GM19035 (cell line): ENCODE measurements at regions not wholly inside any gene's neighbourhood (a gene's known extent, or its start where the extent isn't known, plus 50 kb on each side); places are given as distances from the start of the nearest gene placed in this dataset.

Source experiments
- ATAC-seq: cut with Tn5 transposase; IDR thresholded peaks from one replicate; pipeline ENCODE4 v1.9.1; 2021; ENCODE audit not compliant: unreplicated experiment

DNA sequence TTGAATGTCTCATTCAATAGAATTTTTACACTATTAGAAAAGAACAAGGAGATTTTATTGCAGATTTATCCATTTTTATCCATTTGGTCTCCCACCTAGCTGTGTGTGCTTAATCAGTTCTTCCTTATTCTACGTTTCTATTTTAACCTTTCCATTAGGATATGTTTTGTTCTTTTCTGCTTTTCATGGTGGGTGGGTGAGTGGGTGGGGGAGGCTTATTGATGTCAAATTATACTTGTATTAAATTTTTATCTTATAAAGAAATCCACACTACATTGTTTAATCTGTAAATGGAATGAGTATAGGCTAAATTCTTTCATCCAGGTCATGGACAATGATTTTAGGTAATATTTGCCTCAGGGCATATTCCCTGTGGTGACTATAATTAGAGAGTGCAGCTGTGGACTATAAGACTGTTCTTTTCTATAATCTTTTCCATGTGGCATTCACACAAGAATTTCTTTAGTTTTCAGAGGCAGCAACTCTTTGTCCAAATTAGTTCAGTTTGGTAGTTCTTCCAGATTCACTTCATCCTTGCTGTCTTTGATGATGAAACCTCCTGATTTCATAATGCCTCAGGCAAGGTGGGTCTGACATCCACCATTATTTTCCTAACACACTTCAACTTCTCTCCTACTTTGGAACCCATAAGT is 2451.8 kb downstream of the PCDH7 start:
- ATAC-seq = no peak

DNA sequence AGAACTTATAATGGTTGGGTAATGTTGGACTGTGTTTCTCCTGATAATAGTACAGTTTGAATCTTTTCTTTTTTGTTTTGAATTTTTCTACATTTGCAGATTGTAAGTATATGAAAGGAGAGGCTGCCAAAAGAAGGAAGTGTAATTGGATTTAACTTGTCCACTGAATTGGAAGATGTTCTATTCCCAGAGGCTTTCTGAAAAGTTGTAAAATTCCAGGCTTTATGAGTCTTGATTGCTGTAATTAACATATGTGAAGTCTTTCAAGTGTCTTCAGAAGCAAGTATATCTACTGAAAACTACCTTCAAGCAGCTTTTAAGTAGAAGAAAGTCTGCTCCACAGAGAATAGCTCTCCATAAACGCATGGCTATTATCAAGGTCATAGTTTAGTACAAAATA is 2456.4 kb downstream of the PCDH7 start:
- ATAC-seq = no peak

DNA sequence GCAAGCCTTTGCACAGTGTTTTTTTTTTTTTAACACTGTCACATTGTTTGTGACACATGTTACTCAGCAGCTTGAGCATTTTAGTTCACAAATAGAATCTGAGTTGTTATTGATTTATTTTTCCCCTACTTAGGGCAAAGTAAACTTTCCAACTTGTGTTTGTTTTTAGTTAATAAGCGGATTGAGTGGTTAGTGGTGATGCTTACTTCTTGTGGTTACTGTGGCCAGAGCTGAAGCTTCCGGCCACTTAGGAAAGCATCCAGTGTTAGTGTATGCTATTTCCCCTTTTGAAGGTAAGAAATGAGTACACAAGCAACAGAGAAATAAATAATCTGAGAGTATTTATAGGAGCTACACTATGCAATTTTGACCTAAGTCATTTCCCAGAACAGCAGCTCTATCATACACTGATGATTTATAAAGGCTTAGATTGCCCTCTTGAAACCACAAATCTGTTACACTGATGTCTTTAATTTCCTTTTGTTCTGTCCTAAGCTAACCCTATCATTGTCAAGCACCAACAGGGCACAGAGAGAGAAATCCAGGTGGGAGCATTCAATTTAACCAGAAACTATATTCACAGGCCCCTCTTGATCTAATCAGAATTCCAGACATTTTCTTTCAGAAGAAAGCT is 2464.6 kb downstream of the PCDH7 start:
- peak; percentile 87 for ATAC-seq

DNA sequence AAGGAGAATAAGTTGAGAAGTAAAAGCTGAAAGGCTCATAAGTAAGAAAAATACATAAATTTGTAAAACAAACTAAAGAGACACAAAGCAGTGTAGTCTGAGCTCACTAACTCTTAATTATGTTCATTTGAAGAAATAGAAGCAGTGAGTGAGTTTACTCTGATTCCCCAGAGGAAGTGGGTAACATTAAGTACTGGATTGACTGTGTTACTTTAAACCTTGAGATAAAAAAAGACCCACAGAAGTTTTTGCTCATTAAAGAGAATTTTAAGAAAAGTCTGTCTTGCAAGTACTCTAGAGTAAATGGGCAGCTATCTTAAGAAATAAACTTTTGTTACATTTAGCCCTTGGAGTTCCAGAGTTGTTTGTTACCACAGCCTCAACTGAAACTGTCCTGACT is 2466.9 kb downstream of the PCDH7 start:
- ATAC-seq = peak; percentile 54

DNA sequence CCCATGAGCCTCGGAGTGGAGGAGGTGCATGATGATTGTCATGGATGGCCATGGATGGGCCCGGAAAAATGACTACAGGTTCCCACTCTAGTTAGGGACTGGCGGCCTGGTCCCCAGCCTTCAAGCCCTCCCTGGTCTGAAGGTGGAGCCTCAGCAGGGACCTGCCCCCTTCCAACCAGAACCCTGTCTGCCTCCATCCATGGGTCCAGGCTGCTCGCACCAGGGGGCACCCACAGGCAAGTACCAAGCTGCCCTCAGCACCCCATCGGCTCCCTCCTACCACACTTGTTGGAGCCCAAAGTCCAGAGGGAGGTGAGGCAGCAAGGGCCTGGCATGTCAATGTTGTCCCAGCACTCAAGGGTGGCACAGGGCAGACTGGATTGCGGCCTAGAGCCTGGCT is 2468.6 kb downstream of the PCDH7 start:
- no peak for ATAC-seq

DNA sequence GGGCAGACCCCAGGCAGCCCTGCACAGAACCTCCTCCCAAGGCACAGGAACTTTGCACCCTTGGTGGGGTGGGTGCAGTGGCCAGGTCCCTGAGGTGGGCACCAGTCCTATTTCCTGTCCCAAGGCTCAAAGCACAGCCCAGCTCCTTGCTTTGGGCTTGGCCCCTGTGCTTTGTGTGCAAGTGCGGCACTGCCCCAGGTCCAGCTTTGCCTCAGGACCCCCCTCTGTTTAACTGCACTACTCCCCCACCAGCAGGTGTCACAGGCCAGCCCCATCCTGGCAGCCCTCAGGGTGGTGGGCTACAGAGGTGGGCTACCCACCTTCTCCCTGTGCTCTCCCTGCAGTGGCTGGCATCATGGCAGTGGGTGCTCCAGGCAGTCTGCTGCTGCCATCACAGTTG is 2469.0 kb downstream of the PCDH7 start:
- no peak for ATAC-seq

DNA sequence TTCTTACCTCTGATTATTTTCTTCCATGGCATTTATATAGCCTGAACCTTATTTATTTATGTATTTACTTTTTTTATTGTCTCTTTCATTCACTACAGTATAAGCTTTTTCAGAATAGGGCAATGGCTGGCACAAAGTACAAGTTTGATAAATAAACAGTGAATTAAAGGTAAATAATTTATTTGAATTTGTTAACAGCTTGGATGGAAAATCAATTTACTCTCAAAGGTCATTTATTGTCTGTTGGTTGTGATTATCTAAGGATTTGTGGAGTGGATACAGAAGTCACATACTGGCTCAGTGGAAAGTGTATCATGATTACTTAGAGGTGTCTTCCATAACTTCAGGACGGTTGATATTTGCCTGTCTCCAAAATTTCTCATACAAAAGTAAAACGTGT is 2472.9 kb downstream of the PCDH7 start:
- ATAC-seq = no peak

DNA sequence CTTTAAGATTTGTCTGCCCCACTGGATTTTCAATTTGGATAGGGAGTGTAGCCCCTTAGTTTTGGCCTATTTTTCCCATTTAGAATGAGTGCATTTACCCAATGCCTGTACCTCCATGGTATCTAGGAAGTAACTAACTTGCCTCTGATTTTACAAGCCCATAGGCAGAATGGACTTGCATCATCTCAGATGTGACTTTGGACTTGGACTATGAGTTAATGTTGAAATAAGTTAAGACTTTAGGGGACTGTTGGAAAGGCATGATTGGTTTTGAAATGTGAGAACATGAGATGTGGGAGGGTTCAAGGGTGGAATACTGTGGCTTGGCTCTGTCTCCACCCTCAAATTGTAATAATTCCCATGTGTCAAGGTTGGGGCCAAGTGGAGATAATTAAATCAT is 2480.2 kb downstream of the PCDH7 start:
- ATAC-seq = no peak

DNA sequence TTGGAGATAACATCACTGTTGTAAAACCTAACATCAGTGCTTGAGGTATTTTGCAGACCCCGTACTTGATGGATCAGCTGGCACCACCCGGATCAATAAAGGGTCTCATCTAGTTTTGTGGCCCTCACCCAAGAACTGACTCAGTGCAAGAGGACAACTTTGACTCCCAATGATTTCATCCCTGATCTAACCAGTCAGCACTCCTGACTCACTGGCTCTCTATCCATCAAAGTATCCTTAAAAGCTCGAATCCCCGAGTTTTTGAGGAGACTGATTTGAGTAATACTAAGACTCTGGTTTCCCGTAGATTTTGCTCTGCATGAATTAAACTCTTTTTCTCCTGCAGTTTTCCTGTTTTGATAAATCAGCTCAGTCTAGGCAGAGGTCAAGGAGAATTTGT is 2498.1 kb downstream of the PCDH7 start:
- no peak for ATAC-seq

DNA sequence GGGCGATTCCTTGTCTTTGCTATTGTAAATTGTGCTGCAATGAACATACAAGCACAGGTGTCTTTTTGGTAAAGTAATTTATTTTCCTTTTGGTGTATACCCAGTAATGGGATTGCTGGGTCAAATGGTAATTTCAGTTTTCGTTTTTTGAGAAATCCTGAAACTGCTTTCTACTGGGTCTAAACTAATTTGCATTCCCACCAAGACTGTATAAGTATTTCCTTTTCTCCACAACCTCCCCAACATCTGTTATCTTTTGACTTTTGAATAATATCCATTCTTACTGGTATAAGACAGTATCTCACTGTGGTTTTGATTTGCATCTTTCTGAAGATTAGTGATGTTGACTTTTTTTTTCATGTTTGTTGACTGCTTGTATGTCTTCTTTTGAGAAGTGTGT is 2506.0 kb downstream of the PCDH7 start:
- ATAC-seq = peak; percentile 63

DNA sequence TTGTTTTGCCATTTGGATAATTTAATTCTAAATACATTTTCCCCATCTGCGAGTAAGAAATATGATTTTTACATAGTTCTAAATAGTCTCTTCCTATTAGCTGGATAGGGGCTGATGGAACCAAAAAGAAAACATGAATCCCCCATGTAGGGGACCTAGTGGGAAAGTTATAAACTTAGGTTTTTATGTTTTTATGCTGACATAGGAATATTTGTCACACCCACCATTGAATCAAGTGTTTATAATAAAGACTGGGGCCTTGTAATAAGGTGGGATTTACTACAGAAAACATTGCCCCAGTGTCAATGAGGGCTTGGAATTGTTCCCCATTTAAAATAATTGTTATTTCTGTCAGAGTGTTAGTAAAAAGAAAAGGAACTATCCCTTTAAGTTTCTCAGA is 2506.6 kb downstream of the PCDH7 start:
- no peak for ATAC-seq

DNA sequence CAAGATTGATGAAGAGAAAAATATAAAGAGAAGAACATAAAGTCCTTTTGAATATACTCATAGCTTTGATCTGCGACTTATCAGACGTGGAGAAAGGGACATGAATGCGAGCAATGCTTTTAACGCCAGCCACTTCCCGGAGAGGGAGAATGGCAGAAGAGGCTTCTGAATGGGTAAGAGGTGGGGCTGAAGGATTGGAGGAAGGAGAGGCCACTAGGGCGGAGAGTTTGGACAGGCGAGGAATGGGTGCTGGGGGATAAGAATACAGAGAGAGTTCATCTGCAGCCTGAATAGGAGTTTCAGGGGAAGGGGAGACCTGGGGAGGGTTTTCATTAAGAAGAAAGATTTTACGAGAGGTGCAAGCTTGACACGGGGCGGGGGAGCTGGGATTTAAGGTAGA is 2534.9 kb downstream of the PCDH7 start:
- no peak for ATAC-seq

DNA sequence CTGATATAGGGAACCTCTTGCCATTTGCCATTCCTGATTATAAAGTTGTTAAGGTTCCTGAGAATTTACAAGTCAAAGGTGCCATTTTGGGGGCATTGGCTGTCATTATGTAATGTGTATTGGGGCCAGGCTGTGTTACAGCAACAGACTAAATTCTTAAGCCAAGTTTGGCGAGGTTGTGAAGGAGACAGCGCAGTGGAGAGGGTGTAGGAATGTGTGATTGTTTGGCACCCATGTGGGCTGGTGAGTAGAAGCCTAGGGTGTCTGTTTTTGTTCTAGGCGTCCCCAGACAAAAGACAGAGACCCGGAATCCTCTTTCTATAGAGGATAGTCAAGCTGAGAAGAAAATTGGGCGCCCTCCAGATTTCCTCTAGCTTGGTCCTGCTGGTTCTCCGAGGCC is 2535.3 kb downstream of the PCDH7 start:
- ATAC-seq = no peak

DNA sequence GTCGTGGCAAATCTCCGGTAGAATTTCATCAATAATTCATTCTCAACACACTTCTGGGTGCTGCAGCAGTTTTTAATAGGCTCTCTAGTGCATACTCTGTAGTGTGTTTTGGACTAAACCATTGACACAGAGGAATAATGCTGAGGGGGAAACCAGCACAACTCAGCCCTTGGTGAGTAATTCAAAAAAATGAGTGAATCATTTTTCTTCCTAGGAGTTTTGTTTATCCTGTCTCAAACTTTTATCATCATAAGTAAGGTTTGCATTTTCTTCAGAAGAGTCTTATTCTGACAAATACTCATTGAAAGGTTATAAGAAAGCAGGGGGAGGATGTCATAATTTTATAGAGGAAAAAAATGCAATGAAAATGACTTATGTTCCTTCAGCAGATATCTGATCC is 2542.7 kb downstream of the PCDH7 start:
- ATAC-seq = no peak

DNA sequence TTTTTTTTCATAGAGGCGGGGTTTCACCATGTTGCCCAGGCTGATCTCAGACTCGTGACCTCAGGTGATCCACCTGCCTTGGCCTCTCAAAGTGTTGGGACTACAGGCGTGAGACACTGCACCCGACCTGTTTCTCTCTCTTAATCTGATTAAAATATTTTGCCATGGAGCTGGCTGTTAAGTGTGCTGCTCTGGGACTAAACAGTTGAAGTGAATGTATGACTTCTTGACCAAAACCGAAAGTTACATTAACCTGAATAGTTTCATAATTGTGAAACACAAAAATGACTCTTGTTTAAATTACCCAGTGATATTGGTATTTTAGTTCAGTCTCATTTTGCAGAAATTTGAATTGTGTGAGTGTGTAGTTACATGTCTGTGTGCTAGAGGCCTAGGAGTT is 2548.6 kb downstream of the PCDH7 start:
- no peak for ATAC-seq

DNA sequence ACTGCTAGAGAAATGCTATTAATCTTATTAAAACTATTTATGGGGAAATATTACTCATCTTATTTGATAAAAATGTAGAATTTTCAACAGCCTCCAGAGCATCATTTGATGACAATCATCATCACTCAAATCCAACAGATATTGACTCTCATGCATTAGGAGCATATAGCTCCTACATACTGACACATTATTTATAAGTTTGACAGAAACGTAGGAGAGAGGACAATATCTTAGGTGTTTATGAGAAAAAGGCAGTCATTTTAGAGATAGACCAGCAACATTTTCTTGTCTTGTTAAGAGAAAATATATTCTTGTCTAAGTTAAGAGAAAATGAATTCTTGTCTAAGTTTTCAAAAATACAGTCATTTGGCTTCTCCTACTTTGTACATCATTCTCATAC is 2550.2 kb downstream of the PCDH7 start:
- no peak for ATAC-seq

DNA sequence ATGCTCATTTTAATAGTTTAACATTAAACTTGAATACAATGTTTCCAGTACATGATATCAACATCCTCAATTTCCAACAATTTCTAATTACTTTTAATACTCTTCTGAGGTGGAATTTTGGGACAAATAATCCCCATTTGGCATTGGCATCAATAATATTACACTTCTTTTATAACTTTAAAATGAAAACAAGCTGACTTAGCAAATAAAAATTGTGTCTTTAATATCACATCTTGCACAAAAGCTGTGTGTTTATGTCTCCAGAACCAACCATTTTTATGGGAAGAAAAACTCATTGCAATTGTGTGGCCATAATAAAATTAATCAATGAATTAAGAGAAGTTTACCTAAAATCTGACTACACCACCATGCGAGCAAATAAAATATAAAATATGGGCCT is 2552.6 kb downstream of the PCDH7 start:
- no peak for ATAC-seq

DNA sequence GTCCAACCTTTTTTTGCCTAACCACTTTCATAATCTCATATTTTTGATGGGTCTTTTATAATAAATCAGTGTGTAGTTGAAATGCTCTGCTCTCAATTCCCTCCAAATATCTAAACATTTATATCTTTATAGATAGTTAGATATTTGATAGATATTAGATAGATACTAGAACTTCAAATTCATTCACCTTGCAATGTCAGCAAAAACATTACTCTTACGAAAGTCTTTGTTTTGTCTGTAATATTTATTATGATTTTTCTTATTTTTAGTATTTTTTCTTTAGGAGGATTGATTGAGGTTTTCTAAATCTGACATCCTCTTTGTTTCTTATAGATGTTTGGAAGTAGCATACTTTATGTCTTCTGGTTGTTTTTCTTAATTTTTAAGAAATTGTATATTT is 2563.6 kb downstream of the PCDH7 start:
- no peak for ATAC-seq

DNA sequence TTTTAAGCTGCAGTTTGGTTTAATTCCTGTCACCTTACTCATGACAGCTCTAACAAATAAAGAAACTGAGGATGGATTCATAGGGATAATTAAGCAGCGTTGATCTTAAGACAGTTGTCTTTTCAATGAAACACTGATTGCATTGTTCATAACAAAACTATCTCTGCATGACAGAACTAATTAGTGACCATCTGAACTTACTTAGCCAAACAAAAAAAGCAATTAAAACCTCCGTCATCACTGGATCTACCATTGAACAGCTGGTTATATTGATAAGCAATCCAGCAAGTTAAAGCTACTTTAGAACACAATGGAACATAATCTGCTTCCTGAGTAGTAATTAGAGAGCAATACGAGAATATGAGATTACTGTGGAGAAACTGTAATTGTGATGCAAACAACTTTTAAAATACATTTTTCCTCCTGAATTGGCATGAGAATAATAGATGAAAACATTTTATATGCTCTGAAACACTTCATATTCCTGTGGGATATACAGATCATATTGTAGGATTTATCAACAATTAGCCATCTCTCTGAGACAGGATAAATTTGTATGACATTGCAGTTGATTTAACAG is 2576.8 kb downstream of the PCDH7 start:
- no peak for ATAC-seq

DNA sequence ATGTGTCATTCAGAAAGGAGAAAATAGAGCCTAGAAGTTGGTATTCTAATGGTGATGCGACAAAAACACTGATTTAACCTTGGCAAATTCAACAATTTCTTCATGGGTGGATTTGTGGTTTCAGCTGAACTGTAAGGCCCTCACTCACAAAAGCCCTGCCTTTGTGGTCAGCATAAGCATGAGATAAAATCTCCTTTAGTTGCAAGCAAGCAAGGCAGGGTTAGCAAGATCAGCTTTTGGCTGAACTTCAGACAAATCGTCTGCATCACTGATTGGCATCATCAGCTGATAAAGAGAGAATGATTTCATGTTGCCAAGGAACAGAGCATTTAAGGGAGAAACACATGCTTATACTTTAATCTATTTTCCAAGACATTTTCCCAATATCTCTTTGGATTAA is 2582.2 kb downstream of the PCDH7 start:
- ATAC-seq = no peak

DNA sequence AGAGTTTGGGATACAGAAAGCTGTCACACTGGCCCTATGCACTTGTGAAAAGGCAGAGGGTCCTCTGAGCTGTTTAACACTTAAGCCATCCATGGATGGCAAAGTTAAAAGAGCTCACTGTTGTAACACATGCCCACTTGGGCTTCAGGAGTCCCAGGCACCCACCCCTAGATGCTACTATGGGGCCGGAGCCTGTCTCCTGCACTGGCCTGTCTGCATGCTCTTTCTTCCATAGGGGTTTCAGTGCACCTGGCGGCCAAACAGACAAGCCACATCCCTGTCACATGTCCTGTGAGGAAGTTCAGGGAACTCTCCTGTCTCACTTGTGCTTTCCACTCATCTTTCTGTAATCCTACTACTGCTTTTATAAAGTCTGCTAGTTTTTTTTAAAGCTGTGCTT is 2586.0 kb downstream of the PCDH7 start:
- no peak for ATAC-seq

DNA sequence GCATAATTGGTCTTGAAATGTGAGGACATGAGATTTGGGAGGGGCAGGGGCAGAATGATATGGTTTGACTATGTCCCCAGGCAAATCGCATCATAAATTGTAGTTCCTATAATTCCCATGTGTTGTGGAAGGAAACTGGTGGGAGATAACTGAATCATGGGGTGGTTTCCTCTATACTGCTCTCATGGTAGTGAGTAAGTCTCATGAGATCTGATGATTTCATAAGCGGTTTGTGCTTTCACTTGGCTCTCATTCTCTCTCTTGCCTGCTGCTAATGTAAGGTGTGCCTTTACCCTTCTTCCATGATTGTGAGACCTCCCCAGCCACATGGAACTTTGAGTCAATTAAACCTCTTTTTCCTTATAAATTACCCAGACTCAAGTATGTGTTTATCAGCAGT is 2595.9 kb downstream of the PCDH7 start:
- no peak for ATAC-seq

DNA sequence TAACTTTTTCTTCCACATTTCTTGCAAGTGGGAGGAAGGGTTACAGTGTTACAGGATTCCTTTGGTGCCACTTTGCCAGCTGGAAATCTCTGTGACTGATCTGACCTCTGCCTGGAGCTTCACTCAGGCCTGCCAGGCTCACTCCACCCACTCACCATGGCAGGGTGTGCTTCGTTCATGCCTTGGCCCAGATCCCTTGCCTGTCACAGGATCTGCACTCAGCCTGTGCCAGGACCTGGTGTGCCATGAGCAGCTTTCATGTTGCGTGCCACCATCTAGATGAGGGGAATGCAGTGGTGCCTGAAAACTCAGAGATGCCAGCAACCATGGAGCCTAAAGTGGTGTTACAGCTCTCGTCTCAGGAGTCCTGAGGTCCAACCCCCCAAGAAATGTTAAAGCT is 2596.4 kb downstream of the PCDH7 start:
- no peak for ATAC-seq
